ENCODE measurements at regions not wholly inside any gene's neighbourhood (a gene's known extent, or its start where the extent isn't known, plus 50 kb on each side); places are given as distances from the start of the nearest gene placed in this dataset.

DNA sequence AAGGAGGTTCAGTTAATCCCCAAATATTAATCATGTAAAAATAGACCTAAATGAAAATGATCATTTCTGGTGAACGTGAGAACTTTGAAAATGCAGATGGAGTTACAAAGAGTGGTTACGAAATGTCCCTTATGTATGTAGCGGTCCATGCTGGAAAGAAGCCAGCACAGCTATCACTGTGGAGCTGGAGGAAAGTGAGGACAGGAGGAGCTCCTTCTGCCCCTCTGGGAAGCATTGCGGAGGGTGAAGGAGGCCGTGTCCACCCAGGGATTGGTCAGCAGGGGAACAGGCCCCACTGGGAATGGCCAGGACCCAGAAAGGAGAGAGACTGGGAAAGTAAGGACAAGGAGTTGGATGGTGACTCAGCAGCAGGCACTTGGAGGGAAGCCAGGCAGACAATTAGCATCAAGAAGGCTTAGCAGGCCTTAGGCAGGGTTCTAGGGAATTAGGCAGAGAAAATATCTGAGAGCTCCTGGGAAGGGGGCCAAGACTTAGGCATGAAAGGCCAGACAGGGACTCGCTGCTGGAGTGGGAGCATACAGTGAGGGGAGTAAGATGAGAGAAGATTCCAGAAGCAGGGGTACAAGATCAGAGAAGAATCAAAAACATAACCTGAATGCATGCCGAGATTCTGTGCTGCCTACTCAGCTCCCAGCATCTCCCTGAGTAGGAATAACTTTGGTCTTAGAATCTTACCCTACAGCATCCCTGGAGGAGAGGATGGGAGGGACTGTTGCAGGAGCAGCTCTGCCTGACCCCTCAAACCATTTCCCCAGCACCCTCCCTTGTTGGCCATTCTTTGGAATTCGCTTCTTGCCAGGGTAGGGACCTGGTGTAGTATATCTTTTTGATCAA is 171.0 kb upstream of the UMPS start:
- no peak for DNase-seq

DNA sequence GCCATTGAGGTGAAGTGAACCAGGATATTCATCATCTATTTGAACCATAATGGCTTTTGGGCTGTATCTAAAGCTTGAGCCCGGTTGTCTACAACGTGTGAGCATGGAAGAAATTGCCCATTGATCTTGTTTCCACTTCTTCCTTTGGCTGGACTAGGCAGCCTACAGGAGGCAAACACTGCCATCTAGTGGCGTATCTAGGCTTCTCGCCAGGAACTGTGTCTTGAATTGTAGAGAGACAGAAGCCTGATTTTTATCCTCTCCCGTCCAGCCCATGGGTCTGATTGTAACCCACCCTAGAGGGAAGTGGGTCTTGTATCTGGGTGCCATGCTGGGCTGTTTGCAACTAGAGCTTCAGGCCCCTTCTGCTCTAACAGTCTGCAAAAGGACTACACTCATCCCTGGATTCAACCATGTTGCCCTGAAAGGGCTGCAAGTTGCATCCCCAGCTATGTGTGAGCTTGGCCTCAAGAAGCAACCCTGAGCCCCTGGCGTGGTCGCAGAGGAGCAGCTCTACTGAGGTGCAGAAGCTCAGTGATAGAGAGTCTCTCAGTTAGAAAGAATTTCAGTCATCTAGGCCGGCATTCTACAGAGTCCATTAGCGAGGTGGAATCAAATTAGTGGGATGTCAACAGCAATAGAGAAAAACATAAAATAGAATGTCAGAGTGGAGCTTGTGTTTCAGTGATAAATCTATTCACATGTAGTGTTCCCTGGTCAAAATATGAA is 170.2 kb upstream of the UMPS start:
- peak; percentile 19 for DNase-seq

DNA sequence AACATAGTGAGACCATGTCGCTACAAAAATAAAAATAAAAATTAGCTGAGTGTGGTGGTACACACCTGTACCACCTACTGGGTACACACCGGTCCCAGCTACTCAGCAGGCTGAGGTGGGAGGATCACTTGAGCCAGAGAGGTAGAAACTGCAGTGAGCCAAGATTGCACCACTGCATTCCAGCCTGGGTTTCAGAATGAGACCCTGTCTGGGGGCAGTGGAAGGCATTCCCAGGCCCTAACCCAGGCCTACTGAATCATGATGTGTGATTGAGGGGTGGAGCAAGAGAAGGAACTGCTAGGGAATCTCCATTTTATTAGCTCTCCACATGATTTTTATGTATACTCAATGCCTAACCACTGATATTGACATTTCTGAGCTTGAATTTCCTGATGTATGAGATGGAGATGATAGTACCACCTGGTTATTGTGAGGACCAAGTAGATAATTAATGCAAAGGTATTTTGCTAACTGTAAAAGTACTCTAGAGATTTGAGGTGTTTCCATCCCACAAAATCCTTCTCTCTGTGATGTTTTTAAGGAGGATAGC is 169.5 kb upstream of the UMPS start:
- no peak for DNase-seq

DNA sequence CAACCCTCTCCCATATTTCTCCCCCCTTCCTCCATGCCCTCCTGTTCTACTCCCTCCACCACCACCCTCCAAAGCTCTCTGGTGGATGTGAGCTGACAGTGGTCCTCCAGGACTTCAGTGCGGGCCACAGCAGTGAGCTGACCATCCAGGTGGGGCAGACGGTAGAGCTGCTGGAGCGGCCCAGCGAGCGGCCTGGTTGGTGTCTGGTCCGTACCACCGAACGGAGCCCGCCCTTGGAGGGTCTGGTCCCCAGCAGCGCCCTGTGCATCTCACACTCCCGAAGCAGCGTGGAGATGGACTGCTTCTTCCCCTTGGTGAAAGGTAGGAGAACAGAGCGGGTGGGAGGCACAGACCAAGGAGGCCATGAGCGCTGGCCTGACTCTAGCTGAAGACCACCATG is 167.5 kb upstream of the UMPS start:
- DNase-seq, result no peak

DNA sequence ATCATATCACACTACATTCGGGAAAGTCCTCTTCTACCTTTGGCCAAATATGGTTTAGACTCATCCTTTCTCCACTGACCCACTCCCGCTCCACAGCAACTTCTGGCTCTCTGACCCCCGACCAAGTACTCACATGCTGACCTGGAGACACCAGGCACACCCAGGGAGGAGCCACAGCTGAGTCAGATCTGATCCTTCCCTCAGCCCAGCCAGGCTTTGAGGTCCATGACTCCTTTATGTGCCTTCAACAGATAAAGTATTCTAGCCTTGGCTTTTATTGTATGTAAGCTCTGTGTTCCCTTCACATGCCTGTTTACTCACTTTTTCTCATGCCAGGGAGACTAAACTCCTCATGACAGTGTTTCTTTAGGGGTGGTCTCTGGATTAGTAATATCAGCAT is 166.9 kb upstream of the UMPS start:
- no peak for DNase-seq

DNA sequence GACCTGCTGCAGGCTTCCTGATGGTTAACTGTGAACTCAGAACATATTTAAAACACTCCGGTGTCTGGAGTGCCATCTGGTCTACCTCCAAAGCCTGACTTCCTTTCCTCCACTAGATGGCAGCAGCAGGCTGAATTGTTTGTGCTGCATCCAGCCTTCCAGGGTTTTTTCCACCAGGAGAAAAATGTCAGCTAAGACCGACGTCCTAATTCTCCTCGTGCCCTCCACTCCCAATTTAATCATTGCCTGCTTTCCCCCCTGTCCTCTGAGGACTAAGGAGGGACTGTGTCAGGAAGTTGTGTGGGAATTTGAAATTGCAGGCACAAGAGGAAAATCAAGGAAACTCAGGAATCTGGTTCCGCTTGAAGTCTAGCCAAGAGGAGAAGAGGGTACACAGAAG is 165.2 kb upstream of the UMPS start:
- DNase-seq, result peak; percentile 9

DNA sequence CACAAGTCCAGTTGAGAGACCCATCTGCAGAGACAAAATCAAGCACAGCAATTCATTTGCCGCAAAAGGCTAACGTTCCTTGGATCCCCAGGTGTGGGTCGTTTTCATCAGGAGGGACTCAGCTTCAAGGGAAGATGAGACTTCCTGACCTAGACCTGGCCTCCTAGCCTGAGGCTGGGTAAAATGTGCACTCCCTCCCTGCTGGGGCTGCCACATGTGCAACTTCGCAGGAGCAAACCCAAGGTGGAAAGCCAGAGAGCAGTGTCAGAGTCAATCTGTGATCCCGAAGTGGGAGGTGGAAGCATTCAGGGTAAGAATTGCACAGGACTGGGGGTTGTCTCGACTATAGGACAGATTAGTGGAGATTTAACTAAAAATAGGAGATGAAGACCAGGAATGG is 164.7 kb upstream of the UMPS start:
- no peak for DNase-seq

DNA sequence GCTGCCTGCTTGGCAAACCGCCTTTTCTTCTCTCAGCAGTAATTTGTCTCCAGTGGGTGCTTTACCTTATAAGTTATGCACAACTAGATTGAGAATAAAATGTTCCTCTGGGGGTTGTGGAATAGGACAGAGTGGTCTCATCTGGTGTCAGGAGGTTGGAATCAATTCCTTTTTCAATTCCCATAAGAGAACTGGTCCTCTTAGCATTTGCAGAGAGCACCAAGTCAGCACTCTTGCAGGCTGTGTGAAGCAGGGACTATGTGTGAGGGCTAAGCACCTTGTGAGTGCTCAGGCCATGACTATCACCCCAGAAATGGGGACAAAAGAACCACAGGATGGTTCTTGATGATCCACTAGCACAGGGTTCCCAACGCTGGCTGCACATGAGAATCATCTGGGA is 163.6 kb upstream of the UMPS start:
- no peak for DNase-seq

DNA sequence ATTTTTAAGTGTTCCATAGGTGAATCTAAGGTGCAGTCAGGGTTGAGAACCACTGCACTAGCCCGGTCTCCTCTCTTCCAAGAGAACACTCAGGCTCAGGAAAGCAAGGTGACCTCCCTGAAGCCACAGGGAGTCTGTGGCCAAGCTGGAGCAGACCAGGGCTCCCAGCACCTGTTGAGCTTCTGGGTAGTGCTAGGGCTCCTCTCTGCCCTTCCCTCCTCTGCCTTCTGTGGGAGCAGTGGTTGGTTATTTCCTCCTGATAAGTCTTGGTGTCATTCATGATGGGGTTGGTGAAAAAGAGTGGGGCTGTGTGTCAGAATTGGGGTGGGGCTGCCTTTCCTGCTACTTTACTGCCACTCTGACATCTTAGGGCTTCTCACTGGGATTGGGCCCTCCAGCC is 163.1 kb upstream of the UMPS start:
- no peak for DNase-seq

DNA sequence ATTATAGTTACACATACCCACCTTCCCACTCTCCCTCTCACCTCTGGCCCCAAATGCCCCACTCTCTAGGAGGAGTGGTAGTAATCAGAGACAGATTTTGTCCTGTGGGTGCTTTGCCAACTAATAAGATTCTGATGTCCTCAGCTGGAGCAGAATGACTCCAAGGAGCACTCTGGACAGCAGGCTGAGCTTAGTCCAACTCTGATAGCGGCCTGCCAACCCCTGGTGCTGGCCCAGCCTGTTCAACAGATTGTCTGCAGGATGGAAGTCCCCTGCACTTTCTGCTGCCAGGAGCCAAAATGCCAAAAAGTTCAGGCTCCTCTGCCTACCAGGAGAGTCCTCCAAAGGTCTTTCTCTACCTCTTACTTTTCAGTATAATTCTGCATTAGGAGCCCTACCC is 160.5 kb upstream of the UMPS start:
- no peak for DNase-seq

DNA sequence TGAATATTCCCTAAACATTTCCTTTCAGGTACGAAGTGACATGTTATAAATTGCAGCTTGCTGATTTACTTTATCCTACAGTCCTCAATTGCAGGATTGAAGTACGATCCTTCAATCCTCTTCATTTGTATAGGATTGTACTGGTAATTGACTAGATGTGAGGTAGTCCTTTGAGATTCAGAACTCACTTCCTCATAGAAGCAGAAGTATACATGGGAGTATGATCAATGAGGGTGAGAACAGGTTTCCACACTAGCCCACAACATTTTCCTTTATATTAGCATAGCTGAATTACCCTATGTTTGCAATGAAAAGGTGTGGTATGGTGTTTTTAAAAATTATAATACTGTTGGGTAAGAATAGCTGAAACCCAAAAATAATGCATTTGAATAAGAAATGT is 160.0 kb upstream of the UMPS start:
- DNase-seq, result no peak

DNA sequence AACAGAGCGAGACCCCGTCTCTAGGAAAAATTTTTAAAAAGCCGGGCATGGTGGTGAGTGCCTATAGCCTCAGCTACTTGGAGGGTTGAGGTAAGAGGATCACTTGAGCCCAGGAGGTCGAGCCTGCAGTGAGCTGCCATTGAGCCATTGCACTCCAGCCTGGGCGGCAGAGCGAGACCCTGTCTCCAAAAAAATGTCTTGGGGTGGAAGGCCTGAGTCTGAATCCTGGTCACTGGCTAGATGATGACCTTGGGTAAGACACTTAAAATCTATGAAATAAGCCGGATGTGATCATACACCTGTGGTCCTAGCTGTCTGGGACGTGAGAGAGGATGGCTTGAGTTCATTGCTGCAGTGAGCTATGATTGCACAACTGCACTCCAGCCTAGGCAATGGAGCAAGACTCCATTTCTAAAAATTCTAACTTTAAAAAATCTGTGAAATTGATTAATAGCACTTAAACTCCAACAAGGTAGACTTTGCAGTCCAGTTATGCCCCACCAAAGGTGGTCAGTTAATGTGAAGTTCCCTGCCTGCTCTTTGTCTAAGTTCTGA is 157.3 kb upstream of the UMPS start:
- no peak for DNase-seq

DNA sequence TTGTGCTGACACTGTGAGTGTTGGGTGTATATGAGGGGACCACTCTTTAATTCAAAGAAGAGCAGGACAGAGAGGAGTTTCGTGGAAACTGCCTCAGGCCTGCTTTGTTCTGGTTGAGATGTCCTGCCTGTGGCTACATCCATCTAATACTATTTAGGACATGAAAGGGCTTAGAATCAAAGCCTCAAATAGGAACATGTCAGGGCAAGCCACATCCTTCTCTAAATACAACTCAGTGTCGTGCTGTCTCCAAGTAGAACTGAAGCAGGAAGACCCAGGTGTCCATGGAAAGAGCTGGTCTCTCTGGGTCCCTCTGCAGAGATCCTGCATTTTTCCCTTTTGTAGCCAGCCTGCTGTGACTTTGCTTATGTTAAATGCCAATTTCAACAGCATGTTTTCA is 156.2 kb upstream of the UMPS start:
- no peak for DNase-seq

DNA sequence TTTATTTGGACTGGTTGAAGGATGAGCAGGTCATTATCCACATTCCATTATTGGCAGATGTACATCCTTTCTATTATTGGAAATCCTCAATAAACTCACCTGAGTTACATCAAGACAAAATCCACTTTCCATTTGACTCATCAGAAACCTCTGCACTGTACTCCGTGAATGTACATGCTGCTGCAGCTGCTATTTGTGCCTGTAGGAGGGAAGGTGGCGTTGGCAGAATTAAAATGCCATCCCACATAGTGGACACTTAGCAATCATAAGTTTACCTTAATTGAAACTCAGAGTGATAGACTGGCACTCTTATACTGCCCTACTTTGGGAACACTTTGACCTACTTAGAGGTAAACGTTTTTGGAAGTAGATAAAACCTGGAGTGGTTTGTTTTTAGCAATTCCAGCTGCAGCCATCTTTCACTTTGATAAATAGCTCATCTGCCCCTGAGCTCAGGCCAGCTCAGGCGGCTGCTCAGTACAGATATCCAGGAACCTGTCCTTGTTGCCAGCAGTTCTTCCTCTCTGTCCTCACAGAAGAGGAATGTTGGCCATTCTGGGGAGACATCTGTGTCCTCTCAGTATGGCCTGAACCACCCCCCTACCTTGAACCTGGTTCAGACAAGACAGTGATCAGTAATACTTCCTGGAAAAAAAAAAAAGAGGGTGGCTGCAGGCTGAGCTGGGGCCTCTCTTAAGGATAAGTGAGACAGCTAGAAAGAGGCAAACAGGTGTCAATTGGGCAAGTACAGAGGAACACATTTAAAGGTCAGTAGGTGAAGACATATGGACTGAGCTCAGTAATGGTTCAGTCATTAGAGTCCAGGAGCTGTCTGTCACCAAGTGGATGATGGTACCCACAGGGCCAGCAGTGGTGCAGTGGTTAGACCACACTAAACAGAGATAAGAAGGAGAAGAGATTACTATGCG is 153.4 kb upstream of the UMPS start:
- no peak for DNase-seq

DNA sequence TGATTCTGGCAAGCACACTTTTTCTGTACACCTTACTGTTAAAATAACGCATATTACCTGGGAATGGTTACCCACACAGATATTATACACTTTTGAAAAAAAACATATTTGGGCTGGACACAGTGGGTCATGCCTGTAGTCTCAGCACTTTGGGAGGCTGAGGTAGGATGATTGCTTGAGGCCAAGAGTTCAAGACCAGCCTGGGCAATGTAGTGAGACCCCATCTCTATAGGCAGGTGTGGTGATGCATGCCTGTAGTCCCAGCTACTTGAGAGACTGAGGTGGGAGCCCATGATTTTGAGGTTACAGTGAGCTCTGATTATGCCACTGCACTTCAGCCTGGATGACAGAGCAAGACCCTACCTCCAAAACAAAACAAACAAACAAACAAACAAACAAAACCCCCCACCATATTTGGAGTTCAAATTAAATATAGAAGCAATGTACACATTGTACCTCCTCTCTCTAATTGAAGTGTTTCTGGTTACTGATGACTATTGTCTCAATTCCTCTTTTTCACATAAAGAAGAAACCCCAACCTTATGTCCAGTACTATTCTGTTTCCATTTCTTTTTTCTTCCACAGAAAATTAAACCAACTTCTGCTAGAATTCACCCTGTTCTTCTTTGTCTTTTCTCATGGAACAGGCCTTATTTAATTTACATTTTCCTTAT is 152.6 kb upstream of the UMPS start:
- no peak for DNase-seq

DNA sequence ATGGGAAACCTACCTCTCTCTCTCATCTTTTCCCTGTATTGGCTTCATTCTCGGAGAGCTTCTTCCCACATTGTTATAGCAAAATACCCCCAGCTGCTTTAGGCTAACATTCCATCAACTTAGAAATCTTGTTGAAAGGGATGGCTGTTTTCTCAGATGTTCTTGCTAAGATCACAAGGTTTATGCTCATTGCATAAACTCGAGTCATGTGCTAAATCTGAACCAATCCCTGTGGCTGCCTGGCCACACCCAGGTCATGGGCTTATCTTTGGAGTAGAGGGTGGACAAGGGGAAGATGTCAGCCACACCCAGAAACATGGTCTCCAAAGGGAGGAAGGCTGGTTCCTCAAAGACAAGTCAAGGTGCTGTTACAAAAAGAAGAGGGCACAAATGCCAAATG is 150.6 kb upstream of the UMPS start:
- DNase-seq, result no peak

DNA sequence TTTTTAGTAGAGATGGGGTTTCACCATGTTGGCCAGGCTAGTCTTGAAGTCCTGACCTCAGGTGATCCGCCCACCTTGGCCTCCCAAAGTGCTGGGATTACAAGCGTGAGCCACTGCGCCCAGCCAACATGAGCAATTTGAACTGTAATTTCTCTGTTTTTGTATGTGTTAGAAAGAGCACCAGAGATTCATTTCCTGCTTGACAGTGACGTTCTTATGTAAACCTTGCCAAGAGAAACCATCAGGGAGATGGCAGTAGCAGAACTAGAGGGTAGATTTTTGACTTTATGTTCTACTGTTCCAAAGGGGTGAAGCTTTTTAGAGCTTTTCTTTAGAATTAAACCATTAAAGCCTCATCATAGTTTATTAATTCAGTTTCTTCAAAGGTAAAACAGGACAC is 148.1 kb upstream of the UMPS start:
- no peak for DNase-seq

DNA sequence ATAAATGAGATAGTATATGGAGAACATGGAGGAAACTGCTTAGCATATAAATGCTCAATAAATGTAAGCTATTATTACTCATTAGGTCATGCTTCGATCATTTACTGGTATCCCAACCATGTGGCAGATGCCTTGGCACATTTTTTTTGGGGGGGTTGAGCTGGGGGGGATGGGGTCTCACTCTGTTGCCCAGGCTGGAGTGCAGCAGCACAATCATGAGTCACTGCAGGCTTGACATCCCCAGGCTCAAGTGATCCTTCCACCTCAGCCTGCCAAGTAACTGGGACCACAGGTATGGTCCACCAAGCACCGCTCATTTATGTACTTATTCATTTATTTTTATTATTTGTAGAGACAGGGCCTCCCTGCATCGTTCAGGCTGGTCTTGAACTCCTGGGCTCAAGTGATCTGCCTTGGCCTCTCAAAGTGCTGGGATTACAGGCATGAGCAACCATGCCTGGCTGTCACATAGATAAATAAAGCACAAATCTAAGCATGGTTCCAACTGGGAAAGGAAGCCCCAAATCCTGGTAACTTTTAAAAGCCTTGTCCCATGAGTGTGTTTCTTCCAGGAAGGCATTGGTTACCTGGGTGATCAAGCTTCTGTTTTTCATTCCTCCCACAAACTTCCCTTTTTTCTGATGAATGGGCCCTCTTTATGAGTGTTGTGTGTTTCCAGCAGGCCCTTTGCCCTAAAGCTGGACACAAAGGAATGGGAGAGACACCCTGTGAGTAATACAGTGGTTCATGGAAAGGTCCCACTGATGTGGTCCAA is 147.4 kb upstream of the UMPS start:
- no peak for DNase-seq

DNA sequence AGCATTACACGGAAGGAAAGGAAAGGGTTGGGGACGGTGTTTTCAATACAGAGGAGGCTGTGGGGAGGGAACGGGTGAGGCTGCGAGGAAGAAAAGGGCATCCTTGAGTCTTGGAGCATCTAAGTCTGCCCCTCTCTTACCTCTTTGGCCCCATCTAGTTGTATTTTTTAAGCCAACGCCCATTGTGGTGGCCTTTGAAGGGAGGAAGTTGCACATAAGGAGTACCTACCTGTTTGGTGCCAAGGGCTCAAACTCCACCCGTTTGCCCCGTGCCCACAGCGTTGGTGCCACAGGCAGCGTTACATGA is 146.1 kb upstream of the UMPS start:
- no peak for DNase-seq

DNA sequence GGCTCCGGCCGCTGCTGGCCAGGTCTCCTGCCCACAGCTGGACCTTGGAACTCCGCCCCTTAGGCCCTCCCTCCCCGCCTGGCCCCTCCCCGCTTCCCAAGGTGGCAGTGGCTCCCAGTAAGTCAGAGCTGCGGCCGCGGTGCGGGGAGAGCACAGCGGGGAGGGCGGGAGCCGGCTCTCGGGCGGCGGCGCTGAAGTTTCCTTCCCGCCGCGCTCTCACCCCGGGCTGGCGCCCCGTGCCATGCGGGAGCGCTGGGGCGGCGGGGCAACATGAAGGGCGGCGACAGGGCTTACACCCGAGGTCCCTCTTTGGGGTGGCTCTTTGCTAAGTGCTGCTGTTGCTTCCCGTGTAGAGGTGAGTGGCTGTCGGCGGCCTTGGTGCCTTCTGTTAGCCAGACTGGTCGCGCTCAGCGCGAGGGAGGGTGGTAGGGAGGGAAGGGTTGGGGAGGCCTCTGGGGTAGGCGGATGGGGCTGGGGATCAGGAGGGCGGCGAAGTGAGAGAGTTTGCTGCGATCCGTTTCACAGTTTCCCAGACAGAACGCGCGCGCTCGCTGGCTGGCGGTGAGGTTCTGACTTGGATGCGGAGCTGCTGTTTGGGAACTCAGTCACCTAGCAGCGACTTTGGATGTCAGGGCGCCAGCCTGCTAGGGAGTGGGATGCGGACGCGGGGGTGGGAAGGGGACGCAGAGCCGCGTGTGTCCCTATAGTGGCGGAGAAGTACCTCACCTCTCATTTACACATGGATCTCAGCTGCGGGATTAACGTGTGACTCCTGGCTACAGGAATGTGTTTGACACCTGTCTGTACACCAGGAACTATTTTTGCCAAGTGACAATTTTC is 145.5 kb upstream of the UMPS start:
- no peak for DNase-seq
